ENCODE measurements at regions not wholly inside any gene's neighbourhood (a gene's known extent, or its start where the extent isn't known, plus 50 kb on each side); places are given as distances from the start of the nearest gene placed in this dataset.

GRCh38 chr11:106152013-106152412, 74.6 kb downstream of the AASDHPPT start:
- no TSS peak for BruUV-seq (replicated peaks)
- ChIA-PET CTCF (ENCODE audit: low intra/inter-chr PET ratio, low total read pairs) (no interaction called here), POLR2A (no interaction called here)
- H3K9ac ChIP-seq (ENCODE audit: insufficient read depth, low read depth, low read length) = no peak overlapping the region
- no peaks in the 10 kb centered on the region for H4K20me1 ChIP-seq (ENCODE audit: insufficient read depth, low read length)
- no peak overlapping the region for H2AFZ ChIP-seq (ENCODE audit: low read length)
- DNase-seq (ENCODE audit: low spot score) = no peak
- WGBS (ENCODE audit: low lambda C conversion rate) = 0% methylated on average over 1 of the region's 2 CpGs
- H3K27me3 ChIP-seq (ENCODE audit: control insufficient read depth in 1 of 2, insufficient read depth in 2 of 2, low read length in 2 of 2) = no peaks in the 10 kb centered on the region
- no peak for ATAC-seq
- H3K9me3 ChIP-seq (ENCODE audit: low read length) = peaks cover 23% of the 10 kb centered on the region; the same call in 1 of the 2 replicates
- H3K4me2 ChIP-seq (ENCODE audit: low read depth, low read length) = no peak overlapping the region
- H3K79me2 ChIP-seq (ENCODE audit: insufficient read depth, low read length) = no peaks in the 10 kb centered on the region
- H3K36me3 ChIP-seq (replicated peaks in 1 of 2; ENCODE audit: control insufficient read depth in 1 of 2, insufficient read depth in 2 of 2, low read length in 2 of 2) = no peaks in the 10 kb centered on the region
- no peak overlapping the region for H3K27ac ChIP-seq (ENCODE audit: extremely low read length, insufficient read depth, low read length)
- intact Hi-C loops (cut with micrococcal nuclease; ENCODE audit: unreplicated experiment) = no loop called here
- in situ Hi-C loops (cut with HindIII; ENCODE audit: extremely low pct_ligation_motif_present, low pct_unique_long_range_greater_than_20kb) = no loop called here
- H3K4me3 ChIP-seq (replicated peaks in 1 of 3; ENCODE audit: insufficient read depth in 1 of 3, low read depth in 2 of 3, low read length in 3 of 3) = no peak overlapping the region
- H3K4me1 ChIP-seq (ENCODE audit: insufficient read depth, low read length) = no peaks in the 10 kb centered on the region
- no peak for FAIRE-seq
- no peak for TF ChIP-seq NR3C1 (CRISPR knock-in tag; IDR thresholded peaks at IDR 0.05)
- no peak for TF ChIP-seq ZNF224 (CRISPR knock-in tag; IDR thresholded peaks at IDR 0.05)
- TF ChIP-seq ZKSCAN1 (IDR thresholded peaks at IDR 0.05; ENCODE audit: low read length) = no peak
- TF ChIP-seq ZNF142 (CRISPR knock-in tag; IDR thresholded peaks at IDR 0.05) = no peak
- TF ChIP-seq JUN (CRISPR knock-in tag; IDR thresholded peaks at IDR 0.05) = no peak
- TF ChIP-seq IRF2 (CRISPR knock-in tag; IDR thresholded peaks at IDR 0.05) = no peak
- TF ChIP-seq ZBED4 (CRISPR knock-in tag; IDR thresholded peaks at IDR 0.05; ENCODE audit: borderline replicate concordance) = no peak
- TF ChIP-seq RFXANK (CRISPR knock-in tag; IDR thresholded peaks at IDR 0.05) = no peak
- TF ChIP-seq PTBP1 (IDR thresholded peaks at IDR 0.05; ENCODE audit: low read depth, low read length, poor library complexity, severe bottlenecking) = no peak
- TF ChIP-seq ZNF331 (CRISPR knock-in tag; IDR thresholded peaks at IDR 0.05) = no peak
- no peak for TF ChIP-seq ATF7 (IDR thresholded peaks at IDR 0.05)
- TF ChIP-seq ATF7 (CRISPR knock-in tag; IDR thresholded peaks at IDR 0.05) = no peak
- no peak for TF ChIP-seq ATF4 (CRISPR knock-in tag; IDR thresholded peaks at IDR 0.05)
- no peak for TF ChIP-seq MAZ (IDR thresholded peaks at IDR 0.05; ENCODE audit: borderline replicate concordance, low read depth, low read length)
- TF ChIP-seq MAZ (CRISPR knock-in tag; IDR thresholded peaks at IDR 0.05; ENCODE audit: low read depth) = no peak
- TF ChIP-seq NCOA2 (CRISPR knock-in tag; IDR thresholded peaks at IDR 0.05) = no peak
- no peak for TF ChIP-seq KDM5B (CRISPR knock-in tag; IDR thresholded peaks at IDR 0.05; ENCODE audit: borderline replicate concordance)
